ENCODE measurements at regions not wholly inside any gene's neighbourhood (a gene's known extent, or its start where the extent isn't known, plus 50 kb on each side); places are given as distances from the start of the nearest gene placed in this dataset.
"Not testable (repeated sequence)": the region's sequence is repeated elsewhere in the genome, so short reads cannot be mapped to it uniquely, and the experiment has no call there.

DNA sequence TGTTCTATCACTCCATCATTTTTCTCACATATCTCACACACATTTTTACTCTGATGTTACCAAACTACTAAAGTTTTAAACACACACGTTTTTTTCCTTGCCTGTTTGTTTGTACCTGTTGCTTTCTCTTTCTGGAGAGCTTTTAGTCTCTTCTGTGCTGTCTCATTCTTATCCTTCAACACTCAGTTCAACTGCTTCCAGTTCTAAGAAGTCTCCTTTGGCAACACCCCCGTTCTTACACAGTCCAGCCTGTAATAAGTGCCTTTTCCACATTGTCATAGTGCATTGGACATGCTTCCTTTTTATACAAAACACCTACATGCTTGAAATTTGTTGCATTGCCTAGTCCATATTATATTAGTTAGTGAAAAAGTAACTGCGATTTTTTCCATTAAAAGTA is 360.2 kb upstream of the BRINP3 start:
- DNase-seq, result no peak

GRCh38 chr1:190847166-190847565 is 369.5 kb upstream of the BRINP3 start:
- no peak for DNase-seq

- DNase-seq, result no peak
Measured at GRCh38 chr1:190849346-190849745, 371.7 kb upstream of the BRINP3 start.

DNA sequence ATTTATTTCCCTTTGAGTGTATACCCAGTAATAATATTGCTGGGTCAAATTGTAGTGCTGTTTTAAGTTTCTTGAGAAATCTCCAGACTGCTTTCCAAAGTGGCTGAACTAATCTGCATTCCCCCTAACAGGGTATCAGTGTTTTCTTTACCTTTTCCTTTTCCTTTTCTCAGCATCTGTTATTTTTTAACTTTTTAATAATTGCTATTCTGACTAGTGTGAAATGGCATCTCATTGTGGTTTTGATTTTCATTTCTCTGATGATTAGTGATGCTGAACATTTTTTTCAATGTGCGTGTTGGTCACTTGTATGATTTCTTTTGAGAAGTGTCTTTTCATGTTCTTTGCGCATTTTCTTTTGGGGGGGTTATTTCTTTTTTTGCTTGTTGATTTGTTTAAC is 374.9 kb upstream of the BRINP3 start:
- DNase-seq, result no peak

- no peak for DNase-seq
Measured at GRCh38 chr1:190858140-190858539, 380.5 kb upstream of the BRINP3 start.

DNA sequence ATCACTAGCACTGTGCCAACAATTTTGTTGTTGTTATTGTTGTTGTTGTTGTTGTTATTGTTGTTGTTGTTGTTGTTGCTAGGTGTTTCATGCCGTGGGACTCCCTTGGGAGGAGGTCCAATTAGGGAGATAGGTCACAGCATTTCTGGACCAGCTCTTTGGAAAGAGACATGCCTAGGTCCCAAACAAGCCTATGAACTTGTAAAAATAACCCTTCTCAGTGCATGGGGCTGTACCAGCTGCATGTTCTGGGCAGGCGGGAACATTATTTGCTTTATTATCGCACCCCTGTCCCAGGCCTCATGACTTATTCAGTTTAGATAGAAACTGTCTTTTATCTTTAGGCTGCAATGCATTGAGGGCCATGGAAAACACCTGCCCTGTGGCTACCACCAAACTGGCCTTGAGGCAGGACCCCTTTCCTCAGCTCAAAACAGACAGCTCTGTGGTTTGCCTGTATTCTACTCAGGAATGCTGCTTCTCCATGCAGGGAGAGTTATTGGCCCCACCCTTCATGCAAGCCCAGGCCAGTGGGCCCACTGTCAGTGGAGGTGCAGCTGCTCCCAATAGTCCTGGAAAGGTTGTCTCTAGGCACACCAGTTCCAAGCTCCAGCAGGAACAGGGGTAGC is 386.5 kb upstream of the BRINP3 start:
- DNase-seq, result no peak

- DNase-seq, result no peak
Measured at GRCh38 chr1:190880352-190880751, 402.7 kb upstream of the BRINP3 start.

- DNase-seq, result no peak
Measured at GRCh38 chr1:190881064-190881463, 403.4 kb upstream of the BRINP3 start.

DNA sequence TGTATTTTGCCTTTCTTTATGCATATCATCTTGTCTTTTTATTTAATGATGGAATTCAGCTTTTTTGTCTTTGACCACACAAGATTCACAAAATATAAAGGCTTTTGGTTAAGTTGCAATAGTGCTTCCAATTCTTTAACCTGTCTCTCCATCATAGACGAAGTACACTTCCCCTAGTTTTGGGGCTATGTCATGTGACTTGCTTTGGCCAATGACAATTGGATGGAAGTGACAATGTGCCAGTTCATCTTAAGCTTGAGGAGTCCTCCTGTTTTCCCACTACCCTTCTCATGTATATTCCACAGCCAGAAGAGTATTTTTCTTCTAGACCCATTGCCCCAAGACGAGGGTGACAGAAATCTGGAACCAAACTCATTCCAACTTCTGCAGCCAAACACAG is 419.6 kb upstream of the BRINP3 start:
- no peak for DNase-seq

GRCh38 chr1:190904091-190904695 is 426.5 kb upstream of the BRINP3 start:
- no peak for DNase-seq

- no peak for DNase-seq
Measured at GRCh38 chr1:190906206-190906725, 428.6 kb upstream of the BRINP3 start.

DNA sequence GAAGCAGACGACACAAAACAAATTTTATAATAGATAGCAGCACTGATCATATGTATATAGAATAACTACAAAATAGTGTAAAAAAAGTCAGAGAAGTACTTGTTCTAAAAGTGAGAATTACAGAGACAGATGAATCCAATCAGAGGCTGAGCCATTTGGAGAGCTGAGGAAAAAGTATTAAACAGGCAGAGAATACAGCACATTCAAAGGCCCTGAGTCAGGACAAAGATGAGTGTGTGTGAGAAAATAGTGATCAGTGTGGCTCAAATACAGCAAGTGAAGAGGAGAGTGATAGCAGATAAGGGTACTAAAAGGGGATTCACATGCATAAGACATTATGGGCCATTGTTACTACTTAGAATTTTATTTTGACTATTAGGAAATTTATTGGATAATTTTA is 430.6 kb upstream of the BRINP3 start:
- no peak for DNase-seq

DNA sequence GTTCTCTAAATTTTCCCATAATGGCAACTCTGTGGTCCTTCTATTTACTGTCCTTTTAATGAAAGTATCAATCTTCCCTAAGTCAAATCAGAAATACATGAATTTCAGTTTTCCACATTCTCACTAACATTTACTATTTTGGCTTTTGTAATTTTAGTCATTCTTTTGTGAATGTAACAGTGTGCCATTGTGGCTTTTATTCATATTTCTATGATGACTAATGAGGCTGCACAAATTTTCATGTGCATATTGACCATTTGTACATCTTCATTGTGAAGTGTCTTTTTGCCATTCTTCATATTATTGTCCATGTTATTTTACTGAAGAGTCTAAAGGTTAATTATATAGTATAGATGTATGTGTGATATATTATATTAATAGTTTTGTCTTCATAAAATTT is 431.0 kb upstream of the BRINP3 start:
- no peak for DNase-seq

DNA sequence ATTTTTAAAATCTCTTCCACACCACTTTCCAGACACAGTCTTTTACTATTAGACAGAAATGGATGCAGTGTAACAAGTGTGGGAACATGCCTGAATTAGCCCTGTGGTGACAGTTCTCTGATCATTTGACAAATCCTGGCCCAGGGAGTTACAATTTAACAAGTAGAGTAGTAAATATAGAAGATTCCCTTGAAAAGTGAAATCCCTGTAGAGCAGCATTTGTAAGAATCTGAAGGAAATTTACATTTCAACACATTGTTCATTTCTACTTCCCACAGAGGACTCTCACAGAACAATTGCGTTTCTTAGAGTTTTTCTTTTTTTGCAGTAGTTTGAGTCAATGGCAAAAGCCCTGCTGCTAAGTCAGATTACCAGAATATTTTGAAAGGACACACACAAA is 458.3 kb upstream of the BRINP3 start:
- DNase-seq, result no peak

- no peak for DNase-seq
Measured at GRCh38 chr1:190936337-190936736, 458.7 kb upstream of the BRINP3 start.

- DNase-seq, result no peak
Measured at GRCh38 chr1:190940951-190941350, 463.3 kb upstream of the BRINP3 start.

- DNase-seq, result no peak
Measured at GRCh38 chr1:190942475-190942874, 464.8 kb upstream of the BRINP3 start.

GRCh38 chr1:190943722-190944121 is 466.1 kb upstream of the BRINP3 start:
- not testable (repeated sequence) for DNase-seq

- DNase-seq, result no peak
Measured at GRCh38 chr1:190949939-190950338, 472.3 kb upstream of the BRINP3 start.

- no peak for DNase-seq
Measured at GRCh38 chr1:190957565-190957964, 479.9 kb upstream of the BRINP3 start.

GRCh38 chr1:190963321-190963720 is 485.7 kb upstream of the BRINP3 start:
- no peak for DNase-seq

GRCh38 chr1:190975827-190976226 is 498.2 kb upstream of the BRINP3 start:
- DNase-seq, result no peak

DNA sequence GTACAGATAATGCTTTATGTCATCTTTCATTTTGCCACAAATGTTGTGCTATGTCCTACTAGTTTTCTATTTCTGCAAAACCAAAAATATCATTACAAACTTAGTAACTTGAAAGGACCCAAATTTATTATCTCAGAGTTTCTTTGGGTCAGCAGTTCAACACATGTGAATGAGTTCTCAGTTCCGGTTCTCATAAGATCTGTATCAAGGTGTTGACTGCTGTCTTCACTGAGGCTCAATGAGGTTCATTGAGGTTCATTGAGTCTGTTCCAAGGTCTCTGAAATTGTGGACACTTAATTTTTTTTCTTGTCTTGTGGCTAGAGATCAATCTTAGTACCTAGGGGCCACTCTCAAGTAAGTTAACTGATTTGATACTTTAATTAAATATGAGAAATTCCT is 525.1 kb upstream of the BRINP3 start:
- DNase-seq, result no peak

DNA sequence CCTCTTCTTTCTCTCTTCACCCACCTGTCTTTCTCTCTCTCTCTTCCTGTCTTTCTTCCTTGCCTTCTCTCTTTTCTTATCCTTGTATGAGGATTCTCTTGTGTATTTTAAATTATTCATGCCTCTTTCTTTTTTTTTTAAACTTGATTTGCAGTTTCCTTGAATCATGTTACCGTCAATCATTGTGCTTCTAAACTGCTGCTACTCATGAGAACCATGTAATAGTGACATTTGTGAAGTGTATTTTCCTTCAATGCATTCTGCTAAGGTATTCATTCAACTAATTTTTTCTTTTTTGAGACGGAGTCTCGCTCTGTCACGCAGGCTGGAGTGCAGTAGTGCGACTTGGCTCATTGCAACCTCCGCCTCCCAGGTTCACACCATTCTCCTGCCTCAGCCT is 539.1 kb upstream of the BRINP3 start:
- no peak for DNase-seq

DNA sequence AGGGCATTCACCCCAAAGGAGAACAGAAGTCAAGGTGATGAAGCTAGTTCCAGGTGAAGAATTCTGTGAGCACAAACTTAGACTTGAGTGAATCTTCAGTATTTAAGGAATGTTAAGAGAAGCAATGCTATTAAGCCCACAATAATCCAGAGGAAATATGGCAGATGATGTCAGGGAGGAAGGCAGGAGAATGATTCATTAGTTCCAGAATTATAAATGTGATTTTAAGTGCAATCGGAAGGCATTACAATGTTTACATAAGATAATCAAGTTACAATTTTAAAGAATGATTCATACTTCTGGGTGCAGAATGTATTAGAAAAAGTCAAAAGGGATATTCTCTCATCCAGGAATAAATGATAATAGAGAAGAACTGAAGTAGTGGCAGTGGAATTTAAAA is 545.2 kb upstream of the BRINP3 start:
- no peak for DNase-seq
